GM20000 (cell line): ENCODE measurements at regions not wholly inside any gene's neighbourhood (a gene's known extent, or its start where the extent isn't known, plus 50 kb on each side); places are given as distances from the start of the nearest gene placed in this dataset.

Experiments used
- DNase-seq: peaks from one replicate; pipeline ENCODE4 v3.0.0; 2012; ENCODE audit warnings: low spot score
- TF ChIP-seq, protein P1 (sequence below): IDR thresholded peaks from 2 replicates; pipeline ENCODE4 v1.5.1; 2012; ENCODE audit warnings: mild to moderate bottlenecking, control low read depth; ENCODE audit errors: extremely low read depth, missing control alignments

DNA sequence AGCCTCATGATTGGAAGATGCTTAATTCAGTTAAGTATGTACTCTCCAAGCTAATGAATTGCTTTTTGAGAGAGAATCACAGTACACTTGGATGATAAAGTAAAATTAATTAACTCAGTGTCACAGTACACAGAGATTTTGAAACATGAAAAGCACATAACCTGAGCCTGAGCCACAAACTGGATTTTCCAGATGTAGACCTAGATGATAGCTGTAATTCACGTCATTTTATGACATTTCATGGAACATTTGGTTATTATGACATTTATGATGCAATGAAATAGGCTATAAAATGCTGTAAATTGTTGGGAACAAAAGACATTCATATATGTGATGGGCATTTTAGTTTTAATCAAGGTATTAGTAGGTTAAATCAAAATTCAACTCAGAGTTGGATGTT lies 983.7 kb downstream of the STPG2 start:
- TF ChIP-seq, protein P1, sequence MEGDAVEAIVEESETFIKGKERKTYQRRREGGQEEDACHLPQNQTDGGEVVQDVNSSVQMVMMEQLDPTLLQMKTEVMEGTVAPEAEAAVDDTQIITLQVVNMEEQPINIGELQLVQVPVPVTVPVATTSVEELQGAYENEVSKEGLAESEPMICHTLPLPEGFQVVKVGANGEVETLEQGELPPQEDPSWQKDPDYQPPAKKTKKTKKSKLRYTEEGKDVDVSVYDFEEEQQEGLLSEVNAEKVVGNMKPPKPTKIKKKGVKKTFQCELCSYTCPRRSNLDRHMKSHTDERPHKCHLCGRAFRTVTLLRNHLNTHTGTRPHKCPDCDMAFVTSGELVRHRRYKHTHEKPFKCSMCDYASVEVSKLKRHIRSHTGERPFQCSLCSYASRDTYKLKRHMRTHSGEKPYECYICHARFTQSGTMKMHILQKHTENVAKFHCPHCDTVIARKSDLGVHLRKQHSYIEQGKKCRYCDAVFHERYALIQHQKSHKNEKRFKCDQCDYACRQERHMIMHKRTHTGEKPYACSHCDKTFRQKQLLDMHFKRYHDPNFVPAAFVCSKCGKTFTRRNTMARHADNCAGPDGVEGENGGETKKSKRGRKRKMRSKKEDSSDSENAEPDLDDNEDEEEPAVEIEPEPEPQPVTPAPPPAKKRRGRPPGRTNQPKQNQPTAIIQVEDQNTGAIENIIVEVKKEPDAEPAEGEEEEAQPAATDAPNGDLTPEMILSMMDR, result no peak
- no peak for DNase-seq

DNA sequence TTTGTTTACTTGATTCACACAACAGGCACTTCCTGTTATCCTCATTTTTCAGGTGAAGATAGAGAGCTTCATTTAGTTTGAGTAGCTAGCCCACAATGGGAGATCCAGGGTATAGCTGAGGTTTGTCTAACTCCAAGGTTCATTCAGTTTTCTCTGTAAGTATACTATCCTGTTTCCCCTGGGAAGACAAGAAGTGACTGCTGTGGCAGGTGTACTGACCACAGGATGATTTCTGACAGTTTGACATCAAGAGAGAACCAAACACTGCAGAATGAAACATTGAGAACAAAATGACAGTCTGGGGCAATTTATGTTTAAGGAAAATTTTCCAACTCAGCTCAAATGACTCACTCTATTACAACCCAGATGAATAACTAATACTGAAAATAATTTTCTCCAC lies 958.0 kb downstream of the STPG2 start:
- TF ChIP-seq, protein P1, result no peak
- DNase-seq, result no peak

DNA sequence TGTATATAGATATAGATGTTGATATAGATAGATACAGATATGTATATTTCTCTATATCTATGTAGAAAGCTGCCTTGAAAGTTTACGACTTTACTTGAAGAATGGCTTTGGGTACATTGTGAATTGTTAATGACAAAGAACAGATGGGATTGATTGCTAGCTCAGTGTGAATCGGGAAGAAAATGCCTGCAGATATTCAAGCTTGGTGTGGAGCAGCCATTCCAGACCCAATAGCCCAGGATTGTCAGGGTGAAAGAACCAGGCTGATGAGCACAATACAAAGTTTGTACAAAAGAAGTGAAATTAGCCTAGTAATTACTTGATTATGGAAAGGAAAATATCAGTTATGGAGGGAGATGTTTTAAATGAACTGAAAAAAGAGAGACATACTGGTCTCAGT lies 946.2 kb downstream of the STPG2 start:
- TF ChIP-seq, protein P1, result no peak
- no peak for DNase-seq

DNA sequence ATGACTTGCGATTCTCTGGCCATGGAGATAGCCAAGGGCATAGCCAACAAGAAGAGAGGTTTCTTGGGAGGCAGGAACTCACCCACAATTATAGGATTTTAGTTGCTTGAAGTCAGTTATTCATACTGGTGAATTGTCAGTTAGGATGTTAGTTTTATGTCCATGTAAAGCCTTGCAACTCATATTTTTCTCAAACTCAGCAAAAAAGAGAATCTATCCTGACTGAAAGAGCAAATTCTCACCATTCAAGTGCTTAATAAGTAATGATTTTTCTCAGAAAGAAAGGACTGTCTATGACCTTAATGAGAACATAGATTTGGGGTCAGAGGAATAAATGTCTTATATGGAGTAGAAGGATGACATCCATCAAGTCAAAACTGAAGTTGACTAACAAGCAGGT lies 934.5 kb downstream of the STPG2 start:
- DNase-seq, result no peak

DNA sequence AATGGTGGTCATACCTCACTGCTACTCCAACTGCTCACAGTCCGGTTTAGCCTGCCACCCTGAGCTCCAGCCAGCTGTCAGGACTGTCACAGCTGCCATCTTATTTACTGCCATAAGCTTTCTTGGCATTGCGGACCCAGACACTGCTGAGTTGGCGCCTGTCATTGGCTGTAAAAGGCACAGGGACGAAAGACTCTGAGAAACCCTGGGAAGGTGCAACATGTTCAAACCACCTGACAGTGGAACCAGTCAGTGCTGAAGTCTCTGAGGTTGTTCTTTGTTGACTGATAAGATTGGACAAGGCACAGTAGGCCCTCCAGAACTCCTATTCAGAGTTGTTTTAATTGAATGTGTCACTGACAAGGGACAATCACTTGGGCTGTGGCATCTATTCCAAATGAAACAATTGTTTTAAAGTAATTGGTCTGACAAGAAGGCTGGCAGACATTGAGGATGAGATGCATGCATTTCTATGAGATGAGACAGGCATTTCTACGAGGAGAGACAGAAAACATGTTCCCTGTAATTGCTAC lies 927.8 kb downstream of the STPG2 start:
- TF ChIP-seq, protein P1, result no peak
- DNase-seq, result no peak

More for the DNA sequence above, 934.5 kb downstream of the STPG2 start:
- TF ChIP-seq, protein P1, result no peak

DNA sequence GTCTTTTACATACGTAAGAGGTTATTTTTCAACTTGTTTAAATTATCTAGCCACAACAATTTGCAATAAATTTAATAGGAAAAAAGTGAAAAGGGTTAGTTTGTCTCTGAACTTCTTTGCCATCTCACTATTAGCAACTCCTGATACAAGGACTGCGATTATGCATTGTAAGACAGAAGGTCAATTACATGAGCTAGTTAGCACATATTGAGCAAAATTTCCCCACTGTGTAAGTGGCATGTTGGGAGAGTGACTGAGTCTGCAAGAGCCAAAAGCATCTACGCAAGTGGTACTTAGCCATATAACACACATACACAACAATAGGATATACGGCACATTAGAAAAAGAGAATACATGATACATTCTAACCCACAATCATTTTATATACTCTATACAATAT lies 927.2 kb downstream of the STPG2 start:
- DNase-seq, result no peak
- TF ChIP-seq, protein P1, result no peak

DNA sequence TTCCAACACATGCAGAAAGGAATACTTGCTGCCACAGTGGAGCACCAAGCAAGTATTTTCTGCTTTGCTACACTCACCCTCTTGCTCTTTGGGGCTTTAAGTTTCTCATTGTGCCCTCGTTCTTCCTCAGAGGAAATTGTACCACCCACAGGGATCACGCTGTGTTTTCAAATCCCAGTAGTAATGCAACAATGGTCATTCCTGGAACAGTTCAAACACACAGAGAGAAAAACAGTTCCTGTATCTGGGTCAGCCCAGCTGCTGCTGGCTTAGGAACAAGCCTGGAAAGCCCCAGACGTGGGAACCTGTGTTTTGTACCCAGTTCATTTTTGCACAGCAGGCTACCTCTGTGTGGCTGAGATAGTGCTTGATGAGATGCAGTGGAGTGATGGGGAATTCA lies 907.8 kb downstream of the STPG2 start:
- DNase-seq, result no peak
- TF ChIP-seq, protein P1, result no peak
